GM21423 (cell line): ENCODE measurements at regions not wholly inside any gene's neighbourhood (a gene's known extent, or its start where the extent isn't known, plus 50 kb on each side); places are given as distances from the start of the nearest gene placed in this dataset.

ENCODE experiments used
- ATAC-seq: cut with Tn5 transposase; IDR thresholded peaks from one replicate; pipeline ENCODE4 v1.9.1; 2021; ENCODE audit warnings: mild to moderate bottlenecking, moderate library complexity; ENCODE audit not compliant: unreplicated experiment

- no peak for ATAC-seq
Measured at GRCh38 chr2:126990200-126990599, 91.5 kb downstream of the TEX51 start.

- no peak for ATAC-seq
Measured at GRCh38 chr2:126990605-126991532, 92.2 kb downstream of the TEX51 start.

- no peak for ATAC-seq
Measured at GRCh38 chr2:126994340-126994777, 95.7 kb downstream of the TEX51 start.

- ATAC-seq = no peak
Measured at GRCh38 chr2:126995621-126996377, 97.1 kb downstream of the TEX51 start.

GRCh38 chr2:126996378-126996699, 97.6 kb downstream of the TEX51 start:
- ATAC-seq = no peak
